ENCODE measurements at regions not wholly inside any gene's neighbourhood (a gene's known extent, or its start where the extent isn't known, plus 50 kb on each side); places are given as distances from the start of the nearest gene placed in this dataset.

GRCh38 chrX:88560673-88561330 lies 186.2 kb upstream of the CPXCR1 start:
- TF ChIP-seq CTCF (conservative IDR thresholded peaks at IDR 0.05; ENCODE audit: low read length) (no peak), EZH2phosphoT487 (IDR thresholded peaks at IDR 0.05; ENCODE audit: borderline replicate concordance, low read depth, low read length) (no peak)
